ENCODE measurements at regions not wholly inside any gene's neighbourhood (a gene's known extent, or its start where the extent isn't known, plus 50 kb on each side); places are given as distances from the start of the nearest gene placed in this dataset.
A peak's percentile ranks its signal among the peaks of the same experiment; 100 is the strongest.

- peak; percentile 79 for ATAC-seq (replicated peaks)
- H3K27ac Mint-ChIP-seq: peak overlapping the region; percentile 32
- no peaks in the 10 kb centered on the region for H3K27me3 Mint-ChIP-seq
- no peaks in the 10 kb centered on the region for H3K36me3 Mint-ChIP-seq (ENCODE audit: low read depth)
- H3K4me3 Mint-ChIP-seq: peak overlapping the region; percentile 27
- peaks cover 14% of the 10 kb centered on the region for H3K4me1 Mint-ChIP-seq
- no peaks in the 10 kb centered on the region for H3K9me3 Mint-ChIP-seq
These were observed 606.9 kb upstream of the KCNMB2 start for GRCh38 chr3:177929310-177929709.

DNA sequence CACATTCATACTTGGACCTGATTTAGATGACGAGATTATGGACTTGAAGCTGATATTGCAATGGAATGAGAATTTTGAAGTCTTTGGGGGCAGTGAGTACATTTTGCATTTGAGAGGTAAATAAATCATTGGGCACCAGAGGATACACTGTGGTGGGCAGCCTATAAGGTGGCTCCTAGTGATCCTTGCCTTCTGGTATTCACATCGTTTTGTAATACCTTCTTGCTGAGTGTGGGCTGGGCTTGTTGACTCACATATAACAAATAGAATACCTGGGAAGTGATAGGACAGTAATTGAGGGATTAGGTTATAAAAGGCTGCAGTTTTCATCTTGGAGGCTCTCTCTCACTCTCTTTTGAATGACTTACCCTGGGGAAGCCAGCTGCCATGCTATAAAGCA is 605.5 kb upstream of the KCNMB2 start:
- no peaks in the 10 kb centered on the region for H3K27me3 Mint-ChIP-seq

GRCh38 chr3:177931346-177931745 is 604.9 kb upstream of the KCNMB2 start:
- Mint-ChIP-seq H3K9me3 (no peaks in the 10 kb centered on the region), H3K4me3 (no peak overlapping the region), H3K36me3 (ENCODE audit: low read depth) (no peaks in the 10 kb centered on the region), H3K4me1 (peaks cover 14% of the 10 kb centered on the region), H3K27ac (no peak overlapping the region), H3K27me3 (no peaks in the 10 kb centered on the region)
- ATAC-seq (replicated peaks): no peak

More for the DNA sequence above, 605.5 kb upstream of the KCNMB2 start:
- H3K27ac Mint-ChIP-seq: no peak overlapping the region
- H3K36me3 Mint-ChIP-seq (ENCODE audit: low read depth): no peaks in the 10 kb centered on the region
- no peak for ATAC-seq (replicated peaks)
- no peak overlapping the region for H3K4me3 Mint-ChIP-seq
- peaks cover 14% of the 10 kb centered on the region for H3K4me1 Mint-ChIP-seq
- no peaks in the 10 kb centered on the region for H3K9me3 Mint-ChIP-seq

DNA sequence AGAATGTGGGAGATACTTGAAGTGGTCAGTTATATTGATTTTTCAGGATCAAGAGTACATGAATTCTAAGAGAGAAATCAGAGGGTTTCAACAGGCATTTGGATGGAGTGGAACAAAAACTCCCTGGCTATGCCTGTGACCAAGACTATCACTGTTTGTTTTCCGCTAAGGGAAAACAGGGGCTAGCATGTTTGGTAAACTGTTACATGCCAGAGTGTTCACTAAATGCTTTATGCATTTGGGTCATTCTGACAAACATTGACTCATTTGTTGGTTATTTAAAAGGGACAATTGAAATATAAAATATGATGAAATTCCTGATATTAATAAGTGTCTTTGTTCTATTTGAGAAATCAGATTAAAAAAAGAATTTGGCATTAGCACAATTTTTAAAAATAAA is 603.9 kb upstream of the KCNMB2 start:
- Mint-ChIP-seq H3K27ac (no peak overlapping the region), H3K9me3 (no peaks in the 10 kb centered on the region), H3K4me3 (no peak overlapping the region), H3K4me1 (peaks cover 14% of the 10 kb centered on the region), H3K36me3 (ENCODE audit: low read depth) (no peaks in the 10 kb centered on the region), H3K27me3 (no peaks in the 10 kb centered on the region)
- ATAC-seq (replicated peaks): no peak

DNA sequence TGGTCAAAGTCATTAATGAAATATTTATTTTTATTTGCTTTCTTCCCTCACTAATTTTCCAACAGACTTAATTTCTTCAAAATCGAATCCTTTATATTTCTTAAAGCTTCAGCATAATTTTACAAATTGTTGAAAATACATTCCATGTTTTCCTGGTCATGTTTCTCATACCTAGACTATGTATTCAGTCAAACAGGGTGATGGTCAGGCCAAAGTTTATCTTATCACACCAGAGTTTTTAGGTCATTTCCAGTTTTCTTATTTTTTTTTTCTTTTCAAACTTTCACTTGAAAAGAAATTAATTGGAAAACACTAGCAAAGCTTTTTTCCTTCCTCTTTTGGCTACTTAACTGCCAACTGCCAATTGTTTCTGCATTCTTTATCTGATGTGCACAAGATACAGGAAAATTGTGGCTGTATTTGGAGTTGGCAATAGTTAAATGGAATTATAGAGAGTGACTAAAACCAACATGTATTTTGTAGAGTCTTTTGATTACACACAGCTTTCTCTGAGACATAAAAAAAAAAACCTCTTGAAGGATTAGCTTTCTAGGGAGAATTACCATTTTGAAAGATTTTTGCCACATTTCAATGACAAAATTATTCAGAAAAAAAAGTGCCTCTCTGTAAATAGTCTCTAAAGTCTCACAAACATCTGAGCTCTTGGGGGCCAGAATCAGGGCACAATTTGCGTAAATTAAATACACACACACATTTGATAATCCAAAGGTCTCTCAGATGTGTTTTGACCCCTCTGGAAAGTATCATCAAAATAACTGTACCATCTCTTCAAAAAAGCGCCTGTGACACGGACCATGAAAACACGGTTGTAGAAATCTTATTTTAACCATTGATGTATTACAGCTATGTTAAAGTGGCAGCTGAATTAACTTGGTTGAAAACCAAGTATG is 603.2 kb upstream of the KCNMB2 start:
- Mint-ChIP-seq H3K9me3 (no peaks in the 10 kb centered on the region), H3K4me1 (peaks cover 12% of the 10 kb centered on the region), H3K27me3 (no peaks in the 10 kb centered on the region), H3K27ac (no peak overlapping the region), H3K4me3 (no peak overlapping the region), H3K36me3 (ENCODE audit: low read depth) (no peaks in the 10 kb centered on the region)
- ATAC-seq (replicated peaks): no peak

- ATAC-seq (replicated peaks): no peak
- H3K27ac Mint-ChIP-seq: no peak overlapping the region
These were observed 602.0 kb upstream of the KCNMB2 start for GRCh38 chr3:177934001-177934891.

GRCh38 chr3:177935047-177935446 is 601.2 kb upstream of the KCNMB2 start:
- Mint-ChIP-seq H3K4me3 (no peak overlapping the region), H3K27me3 (no peaks in the 10 kb centered on the region), H3K4me1 (no peaks in the 10 kb centered on the region), H3K27ac (no peak overlapping the region), H3K9me3 (no peaks in the 10 kb centered on the region), H3K36me3 (ENCODE audit: low read depth) (no peaks in the 10 kb centered on the region)
- no peak for ATAC-seq (replicated peaks)

More at GRCh38 chr3:177934001-177934891, 602.0 kb upstream of the KCNMB2 start:
- Mint-ChIP-seq H3K4me1 (peaks cover 5% of the 10 kb centered on the region), H3K9me3 (no peaks in the 10 kb centered on the region), H3K4me3 (no peak overlapping the region), H3K36me3 (ENCODE audit: low read depth) (no peaks in the 10 kb centered on the region), H3K27me3 (no peaks in the 10 kb centered on the region)

DNA sequence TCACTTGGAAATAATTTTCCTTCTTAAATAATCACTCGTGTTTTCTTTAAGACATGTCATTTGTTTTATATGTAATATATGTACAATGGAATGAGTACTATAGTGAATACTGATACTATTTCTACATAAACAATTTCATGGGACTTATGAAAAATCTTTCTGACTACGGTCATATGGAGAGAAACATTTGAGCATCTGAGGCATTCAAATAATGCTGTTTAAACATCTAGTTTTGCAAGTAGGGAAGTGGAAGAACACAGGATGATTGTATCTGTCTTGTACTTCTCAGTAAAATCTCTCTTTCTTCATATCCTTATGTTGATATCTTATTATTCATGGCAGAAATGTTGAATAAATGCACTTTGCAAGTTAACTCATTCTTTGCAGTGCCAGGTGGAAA is 599.5 kb upstream of the KCNMB2 start:
- ATAC-seq (replicated peaks): no peak
- Mint-ChIP-seq H3K27me3 (no peaks in the 10 kb centered on the region), H3K4me1 (no peaks in the 10 kb centered on the region), H3K27ac (no peak overlapping the region), H3K4me3 (no peak overlapping the region), H3K36me3 (ENCODE audit: low read depth) (no peaks in the 10 kb centered on the region), H3K9me3 (no peaks in the 10 kb centered on the region)

GRCh38 chr3:177942911-177943310 is 593.3 kb upstream of the KCNMB2 start:
- Mint-ChIP-seq H3K27ac (no peak overlapping the region), H3K27me3 (no peaks in the 10 kb centered on the region), H3K9me3 (peaks cover 4% of the 10 kb centered on the region), H3K4me3 (no peak overlapping the region), H3K36me3 (ENCODE audit: low read depth) (no peaks in the 10 kb centered on the region), H3K4me1 (peaks cover 14% of the 10 kb centered on the region)
- no peak for ATAC-seq (replicated peaks)

DNA sequence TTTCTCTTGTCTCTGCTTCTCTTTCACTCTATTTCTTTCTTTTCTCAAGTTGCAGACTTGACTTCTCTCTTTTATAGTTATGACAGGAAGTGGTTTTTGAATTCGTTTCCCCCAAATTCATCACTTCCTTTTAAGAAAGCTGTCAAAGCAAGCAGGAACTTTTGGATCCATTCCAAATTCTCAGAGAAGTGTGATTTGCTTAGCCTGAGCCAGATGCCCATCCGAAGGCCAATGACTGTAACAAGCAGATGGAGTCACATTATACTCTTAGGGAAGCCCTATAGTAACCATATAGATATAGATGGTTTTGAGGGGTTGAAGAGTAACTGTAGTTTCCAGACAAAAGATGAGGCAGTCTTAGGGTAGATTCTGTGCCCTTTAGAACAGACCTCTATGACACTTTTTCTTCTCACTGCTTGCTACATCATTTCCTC is 592.0 kb upstream of the KCNMB2 start:
- Mint-ChIP-seq H3K9me3 (peaks cover 4% of the 10 kb centered on the region), H3K4me1 (peaks cover 14% of the 10 kb centered on the region), H3K4me3 (peak overlapping the region; percentile 67), H3K27ac (peak overlapping the region; percentile 69), H3K27me3 (no peaks in the 10 kb centered on the region), H3K36me3 (ENCODE audit: low read depth) (no peaks in the 10 kb centered on the region)
- ATAC-seq (replicated peaks): peak; percentile 75

DNA sequence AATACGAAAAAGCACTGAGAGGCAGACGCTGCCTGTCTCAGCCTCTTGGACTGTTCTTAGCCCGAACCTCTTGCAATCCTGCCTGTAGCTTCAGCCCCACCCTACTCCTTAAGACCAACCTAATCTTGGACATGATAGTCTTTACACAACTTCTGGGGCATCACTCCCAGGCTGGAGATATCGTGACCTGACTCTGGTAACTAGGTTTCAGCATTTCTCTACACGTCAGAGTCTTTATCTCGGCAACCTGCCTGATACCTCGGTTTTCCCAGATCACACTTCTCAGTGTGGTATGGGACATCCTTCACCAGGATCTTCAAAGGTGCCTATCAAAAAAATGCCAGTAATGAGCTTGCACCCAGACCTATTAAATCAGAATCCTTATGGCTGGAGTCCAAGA is 590.2 kb upstream of the KCNMB2 start:
- H3K4me1 Mint-ChIP-seq: peaks cover 14% of the 10 kb centered on the region
- H3K27me3 Mint-ChIP-seq: no peaks in the 10 kb centered on the region
- H3K27ac Mint-ChIP-seq: no peak overlapping the region
- H3K36me3 Mint-ChIP-seq (ENCODE audit: low read depth): no peaks in the 10 kb centered on the region
- no peak overlapping the region for H3K4me3 Mint-ChIP-seq
- H3K9me3 Mint-ChIP-seq: peaks cover 4% of the 10 kb centered on the region
- no peak for ATAC-seq (replicated peaks)

DNA sequence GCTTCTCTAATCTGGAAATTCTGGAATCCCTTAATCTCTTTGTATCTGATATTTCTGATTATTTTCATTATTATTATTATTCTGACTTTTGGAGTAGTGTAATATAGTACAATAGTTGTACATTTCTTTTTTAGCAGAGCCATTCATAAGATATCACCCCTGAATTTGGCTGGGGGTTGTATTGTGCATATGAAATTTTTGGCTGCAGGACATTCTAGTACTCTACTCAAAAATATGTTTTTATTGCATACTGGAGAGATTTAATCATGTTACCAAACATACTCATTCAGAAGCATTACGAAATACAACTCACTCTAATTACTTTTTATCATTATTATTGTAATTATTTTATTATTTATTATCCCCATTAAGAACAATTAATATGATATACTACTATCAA is 589.7 kb upstream of the KCNMB2 start:
- peaks cover 4% of the 10 kb centered on the region for H3K9me3 Mint-ChIP-seq
- H3K36me3 Mint-ChIP-seq (ENCODE audit: low read depth): no peaks in the 10 kb centered on the region
- H3K4me1 Mint-ChIP-seq: peaks cover 14% of the 10 kb centered on the region
- H3K27ac Mint-ChIP-seq: no peak overlapping the region
- H3K27me3 Mint-ChIP-seq: no peaks in the 10 kb centered on the region
- no peak for ATAC-seq (replicated peaks)
- no peak overlapping the region for H3K4me3 Mint-ChIP-seq

GRCh38 chr3:177946936-177947335 is 589.3 kb upstream of the KCNMB2 start:
- Mint-ChIP-seq H3K9me3 (peaks cover 4% of the 10 kb centered on the region), H3K36me3 (ENCODE audit: low read depth) (no peaks in the 10 kb centered on the region), H3K4me3 (no peak overlapping the region), H3K27me3 (no peaks in the 10 kb centered on the region), H3K4me1 (peaks cover 14% of the 10 kb centered on the region), H3K27ac (no peak overlapping the region)
- ATAC-seq (replicated peaks): no peak

DNA sequence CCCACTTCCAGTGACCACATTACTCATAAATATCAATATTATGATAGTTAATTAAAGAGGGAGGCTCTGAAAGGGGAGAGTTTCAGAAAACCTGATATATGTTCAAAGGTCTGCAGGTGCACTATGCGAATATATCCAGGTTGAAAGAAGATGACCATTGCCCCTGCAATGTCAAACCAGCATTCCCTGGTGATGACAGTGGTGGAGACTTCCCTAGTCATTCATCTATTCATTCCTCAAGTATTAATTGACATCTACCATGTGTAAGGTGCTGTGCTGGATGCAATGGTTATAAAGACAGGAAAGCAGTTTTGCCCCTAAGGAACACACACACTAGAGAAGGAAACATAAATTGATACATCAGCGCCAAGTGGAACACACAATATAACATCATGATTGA is 588.3 kb upstream of the KCNMB2 start:
- H3K4me3 Mint-ChIP-seq: no peak overlapping the region
- ATAC-seq (replicated peaks): no peak
- no peak overlapping the region for H3K27ac Mint-ChIP-seq
- peaks cover 14% of the 10 kb centered on the region for H3K4me1 Mint-ChIP-seq
- peaks cover 4% of the 10 kb centered on the region for H3K9me3 Mint-ChIP-seq
- no peaks in the 10 kb centered on the region for H3K27me3 Mint-ChIP-seq
- no peaks in the 10 kb centered on the region for H3K36me3 Mint-ChIP-seq (ENCODE audit: low read depth)
